Bronchial epithelial cell (primary cell): ENCODE measurements at regions not wholly inside any gene's neighbourhood (a gene's known extent, or its start where the extent isn't known, plus 50 kb on each side); places are given as distances from the start of the nearest gene placed in this dataset.

Experiments
- DNase-seq: peaks from one replicate; pipeline ENCODE4 v3.0.0-alpha.2; 2010; ENCODE audit warnings: low read depth
- FAIRE-seq: peaks from 2 replicates; lab custom pipeline; 2011; peaks lifted over from hg19 to GRCh38; lab: Jason Lieb, UNC
- H3K27me3 ChIP-seq: 2 replicates; pipeline ENCODE4 v1.5.1; 2011; ENCODE audit warnings: low read length; ENCODE audit not compliant: control insufficient read depth, insufficient read depth
- H3K36me3 ChIP-seq: 2 replicates; pipeline ENCODE4 v1.5.1; 2011; ENCODE audit warnings: low read length; ENCODE audit not compliant: control insufficient read depth, insufficient read depth
- H3K4me3 ChIP-seq: 2 replicates; pipeline ENCODE4 v1.5.1; 2011; ENCODE audit warnings: mild to moderate bottlenecking, low read depth, low read length, control low read depth
- TF ChIP-seq, protein P1 (sequence below): IDR thresholded peaks from 2 replicates; pipeline ENCODE4 v1.5.1; 2011; ENCODE audit warnings: mild to moderate bottlenecking, moderate library complexity, low read length, control low read depth, inconsistent platforms; ENCODE audit not compliant: insufficient read depth, severe bottlenecking

DNA sequence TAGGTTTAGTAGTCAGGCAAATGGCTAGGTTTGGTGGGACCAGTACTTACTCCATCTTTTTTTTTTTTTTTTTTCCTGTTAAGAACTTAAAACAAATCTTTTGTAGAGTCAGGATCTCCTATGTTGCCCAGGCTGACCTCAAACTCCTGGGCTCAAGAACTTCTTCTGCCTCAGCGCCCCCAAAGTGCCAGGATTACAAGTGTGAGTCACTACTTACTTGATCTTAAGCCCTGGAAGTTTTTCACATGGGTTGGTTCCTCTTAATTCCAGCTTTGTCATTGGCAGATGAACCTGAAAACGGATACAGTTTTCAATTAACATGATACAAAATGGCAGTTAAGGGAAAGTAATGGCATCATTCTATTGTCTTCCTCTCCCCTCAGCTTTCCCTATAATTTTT is 179.4 kb upstream of the JAG1 start:
- Histone ChIP-seq H3K36me3 (no peaks in the 10 kb centered on the region), H3K27me3 (no peaks in the 10 kb centered on the region), H3K4me3 (no peak overlapping the region)
- DNase-seq (no peak), FAIRE-seq (no peak)
- TF ChIP-seq, protein P1, sequence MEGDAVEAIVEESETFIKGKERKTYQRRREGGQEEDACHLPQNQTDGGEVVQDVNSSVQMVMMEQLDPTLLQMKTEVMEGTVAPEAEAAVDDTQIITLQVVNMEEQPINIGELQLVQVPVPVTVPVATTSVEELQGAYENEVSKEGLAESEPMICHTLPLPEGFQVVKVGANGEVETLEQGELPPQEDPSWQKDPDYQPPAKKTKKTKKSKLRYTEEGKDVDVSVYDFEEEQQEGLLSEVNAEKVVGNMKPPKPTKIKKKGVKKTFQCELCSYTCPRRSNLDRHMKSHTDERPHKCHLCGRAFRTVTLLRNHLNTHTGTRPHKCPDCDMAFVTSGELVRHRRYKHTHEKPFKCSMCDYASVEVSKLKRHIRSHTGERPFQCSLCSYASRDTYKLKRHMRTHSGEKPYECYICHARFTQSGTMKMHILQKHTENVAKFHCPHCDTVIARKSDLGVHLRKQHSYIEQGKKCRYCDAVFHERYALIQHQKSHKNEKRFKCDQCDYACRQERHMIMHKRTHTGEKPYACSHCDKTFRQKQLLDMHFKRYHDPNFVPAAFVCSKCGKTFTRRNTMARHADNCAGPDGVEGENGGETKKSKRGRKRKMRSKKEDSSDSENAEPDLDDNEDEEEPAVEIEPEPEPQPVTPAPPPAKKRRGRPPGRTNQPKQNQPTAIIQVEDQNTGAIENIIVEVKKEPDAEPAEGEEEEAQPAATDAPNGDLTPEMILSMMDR: no peak

DNA sequence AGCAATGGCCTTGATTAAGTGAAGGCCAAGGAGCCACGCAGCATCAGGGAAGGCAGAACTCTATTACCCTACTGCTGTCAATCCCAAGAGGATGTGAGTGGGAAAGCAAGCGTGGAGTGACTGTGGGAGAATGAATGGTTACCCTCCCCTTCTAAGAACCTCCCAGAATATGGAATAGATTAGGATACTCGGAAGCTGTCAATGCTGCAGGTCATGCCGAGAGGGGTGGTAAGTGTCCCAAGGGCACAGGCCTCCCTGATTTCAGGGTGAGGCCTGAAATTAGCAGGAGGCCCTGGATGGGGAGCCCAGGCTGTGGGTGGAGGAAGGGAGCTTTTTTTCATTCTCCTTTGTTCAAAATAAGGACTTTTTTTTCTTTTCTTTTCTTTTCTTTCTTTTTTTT is 179.9 kb upstream of the JAG1 start:
- Histone ChIP-seq H3K27me3 (no peaks in the 10 kb centered on the region), H3K4me3 (no peak overlapping the region), H3K36me3 (no peaks in the 10 kb centered on the region)
- FAIRE-seq (no peak), DNase-seq (no peak)
- TF ChIP-seq, protein P1: no peak

DNA sequence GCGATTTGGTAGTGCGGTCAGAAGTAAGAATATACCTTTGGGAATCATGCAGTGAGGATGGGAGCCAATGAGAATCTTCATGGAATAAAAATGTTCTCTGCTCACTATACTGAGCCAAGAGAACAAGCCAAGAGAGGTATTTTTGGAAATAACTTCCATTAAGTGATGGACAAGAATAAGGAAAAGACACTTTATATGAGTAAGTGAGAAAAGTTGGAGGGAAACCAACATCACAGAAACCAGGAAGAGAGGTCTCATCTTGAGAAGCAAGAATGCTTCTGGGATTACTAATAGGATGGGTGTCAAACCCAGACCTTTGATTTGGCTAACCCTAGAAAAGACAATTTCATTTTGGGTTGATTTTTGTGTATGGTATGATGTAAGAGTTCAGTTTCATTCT is 181.2 kb upstream of the JAG1 start:
- DNase-seq: peak; percentile 31
- TF ChIP-seq, protein P1: no peak
- no peak for FAIRE-seq

DNA sequence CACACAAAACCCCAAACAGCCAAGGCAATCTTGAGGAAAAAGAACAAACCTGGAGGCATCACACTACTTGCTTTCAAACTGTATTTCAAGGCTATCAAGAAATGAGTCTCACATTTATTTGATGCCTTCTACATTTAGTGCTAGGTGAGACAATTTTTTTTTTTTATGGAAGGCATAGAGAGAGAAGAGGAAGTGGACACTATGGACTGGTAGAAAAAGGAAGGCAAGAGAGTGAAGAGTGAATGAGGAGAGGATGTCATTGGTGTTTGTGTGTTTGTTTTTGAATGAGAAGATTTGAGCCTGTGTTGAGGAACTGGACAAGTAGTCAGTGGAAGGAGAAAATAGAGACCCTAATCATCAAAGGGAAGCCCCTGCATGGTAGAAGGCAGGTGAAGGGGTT is 182.0 kb upstream of the JAG1 start:
- no peaks in the 10 kb centered on the region for H3K36me3 ChIP-seq
- no peak overlapping the region for H3K4me3 ChIP-seq
- FAIRE-seq (no peak), DNase-seq (no peak)
- TF ChIP-seq, protein P1: no peak
- no peaks in the 10 kb centered on the region for H3K27me3 ChIP-seq

More for the DNA sequence above, 181.2 kb upstream of the JAG1 start:
- no peaks in the 10 kb centered on the region for H3K36me3 ChIP-seq
- no peaks in the 10 kb centered on the region for H3K27me3 ChIP-seq
- no peak overlapping the region for H3K4me3 ChIP-seq

DNA sequence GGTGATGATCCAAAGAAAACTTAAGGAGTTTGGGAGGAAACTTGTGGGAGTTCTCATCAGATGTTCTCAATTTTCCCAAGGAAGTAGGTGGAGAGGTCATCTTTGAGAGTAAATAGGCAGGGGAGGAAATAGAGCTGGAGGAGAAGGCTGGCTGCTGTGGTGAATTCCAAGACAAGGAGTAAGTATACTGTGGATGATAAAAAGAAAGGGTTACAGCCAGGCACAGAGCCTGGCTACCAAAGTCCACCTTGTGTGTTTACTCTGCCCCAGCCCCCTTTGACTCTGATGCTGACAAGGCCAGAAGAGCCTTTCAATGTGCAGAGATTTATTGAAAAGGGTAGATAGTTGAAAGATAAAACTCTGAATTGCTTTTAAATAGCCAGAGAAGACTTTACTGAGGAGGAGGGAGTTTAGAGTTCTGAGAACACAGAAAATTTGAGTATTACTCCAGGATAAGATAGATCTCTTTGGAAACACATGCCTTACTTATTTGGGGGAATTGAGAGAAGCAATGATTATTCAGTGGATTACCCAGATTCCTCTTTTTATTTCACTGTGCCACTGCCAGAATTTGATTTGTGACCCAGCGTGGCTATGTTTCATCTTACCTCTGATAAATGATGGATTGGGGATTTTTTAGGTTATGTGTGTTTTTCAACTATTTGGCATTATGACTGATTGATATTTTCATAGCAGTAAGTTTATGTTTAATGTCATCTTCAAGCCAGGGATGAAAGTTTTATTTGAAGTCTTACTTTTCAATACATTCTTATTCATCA is 182.6 kb upstream of the JAG1 start:
- TF ChIP-seq, protein P1: no peak
- H3K4me3 ChIP-seq: no peak overlapping the region
- H3K27me3 ChIP-seq: no peaks in the 10 kb centered on the region
- no peaks in the 10 kb centered on the region for H3K36me3 ChIP-seq
- FAIRE-seq: no peak
- no peak for DNase-seq
